ENCODE measurements at regions not wholly inside any gene's neighbourhood (a gene's known extent, or its start where the extent isn't known, plus 50 kb on each side); places are given as distances from the start of the nearest gene placed in this dataset.
"Not testable (repeated sequence)": the region's sequence is repeated elsewhere in the genome, so short reads cannot be mapped to it uniquely, and the experiment has no call there.

DNA sequence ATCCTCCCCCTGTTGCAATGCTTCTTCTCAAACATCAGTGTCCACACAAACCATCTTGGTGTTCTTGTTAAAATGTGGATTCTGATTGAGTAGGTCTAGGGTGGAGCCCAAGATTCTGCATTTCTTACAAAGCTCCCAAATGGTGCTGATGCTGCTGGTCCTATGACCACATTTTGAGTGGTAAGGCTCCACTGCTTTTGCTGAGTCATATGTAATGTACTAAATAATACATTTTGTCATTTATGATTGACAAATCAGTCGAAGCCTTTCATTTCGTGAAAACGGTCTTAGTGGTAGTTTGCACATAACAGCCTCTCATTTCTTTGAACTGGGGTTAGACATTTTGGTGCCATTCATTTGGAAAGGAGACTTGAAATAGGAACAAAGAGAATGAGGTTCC, 286.3 kb upstream of the DPP6 start:
- H3K27me3 ChIP-seq (ENCODE audit: insufficient read depth, low read length, poor library complexity); H3K4me3 ChIP-seq (ENCODE audit: low read length); H2AK5ac ChIP-seq (ENCODE audit: low read length); H3K36me3 ChIP-seq (ENCODE audit: control insufficient read depth, insufficient read depth, low read length); H2BK5ac ChIP-seq (ENCODE audit: low read length); H3K23ac ChIP-seq (ENCODE audit: low read length); H3K4me2 ChIP-seq (ENCODE audit: low read length); H2BK15ac ChIP-seq (replicated peaks; ENCODE audit: low read depth); H3K4me1 ChIP-seq (ENCODE audit: control insufficient read depth, low read depth, low read length); H4K8ac ChIP-seq (ENCODE audit: low read depth, low read length); H3K9ac ChIP-seq (ENCODE audit: low read length); H3K18ac ChIP-seq (ENCODE audit: low read length); DNase-seq; H3K27ac ChIP-seq (ENCODE audit: low read depth, low read length); H3K4ac ChIP-seq (ENCODE audit: low read depth, low read length); H3K56ac ChIP-seq (ENCODE audit: low read length); H3K79me1 ChIP-seq (ENCODE audit: low read length); H3K79me2 ChIP-seq (ENCODE audit: control insufficient read depth, insufficient read depth, low read length); H2BK120ac ChIP-seq (ENCODE audit: low read depth, low read length); H4K5ac ChIP-seq (ENCODE audit: low read length): not testable (repeated sequence)
- no CpG with 5 or more reads among the region's 3 CpGs for WGBS (ENCODE audit: extremely low coverage, insufficient coverage, low lambda C conversion rate)

- H3K27ac ChIP-seq (ENCODE audit: low read depth, low read length); H2BK5ac ChIP-seq (ENCODE audit: low read length); H3K36me3 ChIP-seq (ENCODE audit: control insufficient read depth, insufficient read depth, low read length); H3K18ac ChIP-seq (ENCODE audit: low read length); H3K4me1 ChIP-seq (ENCODE audit: control insufficient read depth, low read depth, low read length); H3K4ac ChIP-seq (ENCODE audit: low read depth, low read length); H3K23ac ChIP-seq (ENCODE audit: low read length); H4K5ac ChIP-seq (ENCODE audit: low read length); H3K4me2 ChIP-seq (ENCODE audit: low read length); H3K79me1 ChIP-seq (ENCODE audit: low read length); H3K56ac ChIP-seq (ENCODE audit: low read length); H3K79me2 ChIP-seq (ENCODE audit: control insufficient read depth, insufficient read depth, low read length); H3K9ac ChIP-seq (ENCODE audit: low read length); H3K27me3 ChIP-seq (ENCODE audit: insufficient read depth, low read length, poor library complexity); H3K4me3 ChIP-seq (ENCODE audit: low read length); H2BK120ac ChIP-seq (ENCODE audit: low read depth, low read length); H2BK15ac ChIP-seq (replicated peaks; ENCODE audit: low read depth); DNase-seq; H4K8ac ChIP-seq (ENCODE audit: low read depth, low read length); H2AK5ac ChIP-seq (ENCODE audit: low read length): not testable (repeated sequence)
- no CpG with 5 or more reads among the region's 1 CpG for WGBS (ENCODE audit: extremely low coverage, insufficient coverage, low lambda C conversion rate)
Measured at GRCh38 chr7:153766926-153767325, 285.3 kb upstream of the DPP6 start.

- no peak overlapping the region for H2BK120ac ChIP-seq (ENCODE audit: low read depth, low read length)
Measured at GRCh38 chr7:153772966-153773365, 279.2 kb upstream of the DPP6 start.

DNA sequence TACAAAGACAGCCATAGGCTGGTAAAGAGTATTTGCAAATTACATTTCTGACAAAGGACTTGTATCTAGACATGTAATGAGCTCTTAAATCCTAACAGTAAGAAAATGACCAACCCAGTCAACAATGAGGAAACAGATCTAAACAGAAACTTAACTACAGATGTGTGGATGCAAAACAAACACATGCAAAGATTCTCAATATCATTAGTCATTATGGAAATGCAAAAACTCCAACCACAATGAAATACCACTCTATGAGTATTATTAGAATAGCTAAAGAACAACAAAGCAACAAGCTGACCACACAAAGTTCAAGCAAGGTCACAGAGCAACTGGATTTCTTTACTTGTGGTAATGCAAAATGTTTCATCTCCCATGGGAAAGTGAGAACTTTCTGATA, 275.3 kb upstream of the DPP6 start:
- H3K27me3 ChIP-seq (ENCODE audit: insufficient read depth, low read length, poor library complexity); H4K8ac ChIP-seq (ENCODE audit: low read depth, low read length); H3K56ac ChIP-seq (ENCODE audit: low read length); H3K79me1 ChIP-seq (ENCODE audit: low read length); H3K79me2 ChIP-seq (ENCODE audit: control insufficient read depth, insufficient read depth, low read length); DNase-seq; H3K4me3 ChIP-seq (ENCODE audit: low read length); H3K18ac ChIP-seq (ENCODE audit: low read length); H2AK5ac ChIP-seq (ENCODE audit: low read length); H3K4ac ChIP-seq (ENCODE audit: low read depth, low read length); H4K5ac ChIP-seq (ENCODE audit: low read length); H3K27ac ChIP-seq (ENCODE audit: low read depth, low read length); H2BK5ac ChIP-seq (ENCODE audit: low read length); H2BK120ac ChIP-seq (ENCODE audit: low read depth, low read length); H3K23ac ChIP-seq (ENCODE audit: low read length); H3K4me1 ChIP-seq (ENCODE audit: control insufficient read depth, low read depth, low read length); H3K4me2 ChIP-seq (ENCODE audit: low read length); H3K36me3 ChIP-seq (ENCODE audit: control insufficient read depth, insufficient read depth, low read length); H3K9ac ChIP-seq (ENCODE audit: low read length); H2BK15ac ChIP-seq (replicated peaks; ENCODE audit: low read depth): not testable (repeated sequence)

More at GRCh38 chr7:153772966-153773365, 279.2 kb upstream of the DPP6 start:
- Histone ChIP-seq H3K4ac (ENCODE audit: low read depth, low read length) (no peak overlapping the region), H2AK5ac (ENCODE audit: low read length) (no peak overlapping the region), H3K56ac (ENCODE audit: low read length) (no peak overlapping the region), H3K4me3 (ENCODE audit: low read length) (no peak overlapping the region), H2BK5ac (ENCODE audit: low read length) (no peak overlapping the region), H2BK15ac (replicated peaks; ENCODE audit: low read depth) (no peak overlapping the region), H4K8ac (ENCODE audit: low read depth, low read length) (no peak overlapping the region), H3K27ac (ENCODE audit: low read depth, low read length) (no peak overlapping the region), H3K79me1 (ENCODE audit: low read length) (no peaks in the 10 kb centered on the region), H3K4me1 (ENCODE audit: control insufficient read depth, low read depth, low read length) (no peaks in the 10 kb centered on the region), H3K27me3 (ENCODE audit: insufficient read depth, low read length, poor library complexity) (no peaks in the 10 kb centered on the region), H3K79me2 (ENCODE audit: control insufficient read depth, insufficient read depth, low read length) (no peaks in the 10 kb centered on the region), H3K36me3 (ENCODE audit: control insufficient read depth, insufficient read depth, low read length) (no peaks in the 10 kb centered on the region), H4K5ac (ENCODE audit: low read length) (no peak overlapping the region), H3K9ac (ENCODE audit: low read length) (no peak overlapping the region), H3K4me2 (ENCODE audit: low read length) (no peak overlapping the region), H3K23ac (ENCODE audit: low read length) (no peak overlapping the region), H3K18ac (ENCODE audit: low read length) (no peak overlapping the region)
- no peak for DNase-seq
- no CpG with 5 or more reads among the region's 3 CpGs for WGBS (ENCODE audit: extremely low coverage, insufficient coverage, low lambda C conversion rate)

DNA sequence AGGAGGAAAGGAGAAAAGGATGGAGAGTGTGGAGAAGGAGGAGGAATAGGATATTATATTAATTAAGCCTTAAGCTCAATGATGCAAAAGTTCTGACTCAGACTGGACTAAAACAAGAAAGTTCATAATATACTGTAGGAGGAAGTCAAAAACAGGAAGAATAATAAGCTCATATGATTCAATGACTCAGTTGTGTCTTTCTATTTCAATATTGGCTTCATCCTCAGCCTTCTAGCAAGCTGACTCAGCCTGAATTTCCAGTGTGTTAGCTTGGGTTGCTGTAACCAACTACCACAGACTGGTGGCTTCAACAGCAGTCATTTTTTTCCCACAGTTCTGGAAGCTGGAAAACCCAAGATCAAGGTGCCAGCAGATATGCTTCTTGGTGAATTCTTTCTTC, 254.8 kb upstream of the DPP6 start:
- H3K18ac ChIP-seq (ENCODE audit: low read length); H3K9ac ChIP-seq (ENCODE audit: low read length); DNase-seq; H2AK5ac ChIP-seq (ENCODE audit: low read length); H2BK5ac ChIP-seq (ENCODE audit: low read length); H3K4me1 ChIP-seq (ENCODE audit: control insufficient read depth, low read depth, low read length); H3K4me2 ChIP-seq (ENCODE audit: low read length); H3K36me3 ChIP-seq (ENCODE audit: control insufficient read depth, insufficient read depth, low read length); H3K56ac ChIP-seq (ENCODE audit: low read length); H4K5ac ChIP-seq (ENCODE audit: low read length); H3K23ac ChIP-seq (ENCODE audit: low read length); H3K27ac ChIP-seq (ENCODE audit: low read depth, low read length); H3K79me1 ChIP-seq (ENCODE audit: low read length); H2BK120ac ChIP-seq (ENCODE audit: low read depth, low read length); H4K8ac ChIP-seq (ENCODE audit: low read depth, low read length); H2BK15ac ChIP-seq (replicated peaks; ENCODE audit: low read depth); H3K79me2 ChIP-seq (ENCODE audit: control insufficient read depth, insufficient read depth, low read length); H3K4ac ChIP-seq (ENCODE audit: low read depth, low read length); H3K4me3 ChIP-seq (ENCODE audit: low read length); H3K27me3 ChIP-seq (ENCODE audit: insufficient read depth, low read length, poor library complexity): not testable (repeated sequence)

- Histone ChIP-seq H3K27me3 (ENCODE audit: insufficient read depth, low read length, poor library complexity) (no peaks in the 10 kb centered on the region), H3K4ac (ENCODE audit: low read depth, low read length) (no peak overlapping the region), H4K5ac (ENCODE audit: low read length) (no peak overlapping the region), H3K79me1 (ENCODE audit: low read length) (no peaks in the 10 kb centered on the region), H3K27ac (ENCODE audit: low read depth, low read length) (no peak overlapping the region), H3K4me3 (ENCODE audit: low read length) (no peak overlapping the region), H3K56ac (ENCODE audit: low read length) (no peak overlapping the region), H3K36me3 (ENCODE audit: control insufficient read depth, insufficient read depth, low read length) (no peaks in the 10 kb centered on the region), H4K8ac (ENCODE audit: low read depth, low read length) (no peak overlapping the region), H3K4me2 (ENCODE audit: low read length) (no peak overlapping the region), H3K18ac (ENCODE audit: low read length) (no peak overlapping the region), H3K4me1 (ENCODE audit: control insufficient read depth, low read depth, low read length) (no peaks in the 10 kb centered on the region), H3K23ac (ENCODE audit: low read length) (no peak overlapping the region), H3K9ac (ENCODE audit: low read length) (no peak overlapping the region), H2AK5ac (ENCODE audit: low read length) (no peak overlapping the region), H2BK15ac (replicated peaks; ENCODE audit: low read depth) (no peak overlapping the region), H2BK120ac (ENCODE audit: low read depth, low read length) (no peak overlapping the region), H3K79me2 (ENCODE audit: control insufficient read depth, insufficient read depth, low read length) (no peaks in the 10 kb centered on the region), H2BK5ac (ENCODE audit: low read length) (no peak overlapping the region)
- WGBS (ENCODE audit: extremely low coverage, insufficient coverage, low lambda C conversion rate), result no CpG with 5 or more reads among the region's 12 CpGs
- DNase-seq, result no peak
Measured at GRCh38 chr7:153808117-153808516, 244.1 kb upstream of the DPP6 start.

Measured in mesendoderm (in vitro differentiated cells).